ENCODE measurements at regions not wholly inside any gene's neighbourhood (a gene's known extent, or its start where the extent isn't known, plus 50 kb on each side); places are given as distances from the start of the nearest gene placed in this dataset.
"Not testable (repeated sequence)": the region's sequence is repeated elsewhere in the genome, so short reads cannot be mapped to it uniquely, and the experiment has no call there.

DNA sequence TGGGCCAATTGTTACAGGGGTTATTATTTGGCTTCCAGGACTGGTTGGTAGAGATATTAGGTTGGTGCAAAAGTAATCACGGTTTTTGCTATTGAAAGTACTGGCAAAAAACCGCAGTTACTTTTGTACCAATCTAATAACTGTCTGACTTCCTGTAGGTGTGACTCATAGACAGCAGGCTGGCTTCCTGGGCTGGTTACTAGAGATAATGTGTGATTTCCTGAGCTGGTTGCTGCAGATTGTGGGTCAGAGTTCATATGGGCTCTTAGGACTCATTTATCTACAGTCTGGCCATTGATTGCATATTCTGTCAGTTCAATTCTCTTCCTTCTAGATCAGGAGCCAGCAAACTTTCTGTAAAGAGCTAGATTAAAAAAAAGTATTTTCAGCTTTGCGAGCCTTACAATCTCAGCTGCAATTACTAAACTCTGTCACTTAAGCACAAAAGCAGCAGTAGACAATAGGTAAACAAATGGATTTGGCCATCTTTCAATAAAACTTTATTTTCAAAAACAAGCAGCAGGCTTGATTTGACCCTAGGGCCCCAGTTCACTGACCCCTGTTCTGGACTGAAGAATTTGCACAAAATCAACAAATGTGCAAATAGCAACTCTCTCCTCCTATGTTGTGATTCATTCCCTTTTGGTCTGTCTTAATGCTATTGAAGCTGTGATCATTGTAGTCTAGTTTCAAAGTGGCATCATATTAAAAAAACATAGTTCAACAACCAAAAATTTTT lies 50.8 kb upstream of the BOD1L1 start:
- TF ChIP-seq CTCF (IDR thresholded peaks at IDR 0.05) (no peak), POLR2AphosphoS5 (IDR thresholded peaks at IDR 0.05) (no peak), POLR2A (IDR thresholded peaks at IDR 0.05) (no peak), EP300 (IDR thresholded peaks at IDR 0.05) (no peak)

DNA sequence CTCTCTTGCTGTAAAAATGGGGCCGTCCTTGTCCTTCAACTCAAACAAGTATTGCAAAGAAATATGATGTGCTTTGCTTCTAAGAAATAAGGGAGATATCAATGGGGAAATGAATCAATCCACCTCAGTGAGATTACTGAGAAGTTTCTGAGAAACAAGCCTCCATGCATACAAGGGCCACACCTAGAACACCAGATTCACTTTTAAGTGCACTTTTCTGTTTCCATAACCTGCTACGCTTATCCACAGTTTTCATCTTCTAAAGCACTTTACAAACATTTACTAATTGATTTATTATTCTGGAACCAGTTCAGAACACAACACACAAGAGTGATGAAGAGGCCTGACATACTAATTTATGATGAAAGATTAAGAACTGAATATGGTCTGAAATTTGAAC lies 54.0 kb upstream of the BOD1L1 start:
- Histone ChIP-seq H3K4me3 (no peak overlapping the region), H3K9me3 (peaks cover 0 to 6% (median 2%) of the 10 kb centered on the region in 4 donors), H3K27ac (no peak overlapping the region), H3K27me3 (no peaks in the 10 kb centered on the region), H3K36me3 (no peaks in the 10 kb centered on the region), H3K4me1 (no peaks in the 10 kb centered on the region)
- no peak for ATAC-seq (ENCODE audit: low FRiP score in 2 of 2)
- DNase-seq, result no peak
- TF ChIP-seq EP300 (IDR thresholded peaks at IDR 0.05), result no peak
- 88 to 89% methylated on average over 2 of the region's 2 CpGs for WGBS, 2 donors

More for the DNA sequence above, 50.8 kb upstream of the BOD1L1 start:
- ATAC-seq (ENCODE audit: low FRiP score in 2 of 2) (no peak), DNase-seq (no peak)
- no peak overlapping the region for H3K4me3 ChIP-seq
- H3K4me1 ChIP-seq, result no peaks in the 10 kb centered on the region
- H3K27ac ChIP-seq, result no peak overlapping the region
- no peaks in the 10 kb centered on the region for H3K36me3 ChIP-seq
- peaks cover 0 to 6% (median 2%) of the 10 kb centered on the region in 4 donors for H3K9me3 ChIP-seq
- H3K27me3 ChIP-seq, result no peaks in the 10 kb centered on the region
- 87 to 92% methylated on average over 3 of the region's 3 CpGs for WGBS, 2 donors

DNA sequence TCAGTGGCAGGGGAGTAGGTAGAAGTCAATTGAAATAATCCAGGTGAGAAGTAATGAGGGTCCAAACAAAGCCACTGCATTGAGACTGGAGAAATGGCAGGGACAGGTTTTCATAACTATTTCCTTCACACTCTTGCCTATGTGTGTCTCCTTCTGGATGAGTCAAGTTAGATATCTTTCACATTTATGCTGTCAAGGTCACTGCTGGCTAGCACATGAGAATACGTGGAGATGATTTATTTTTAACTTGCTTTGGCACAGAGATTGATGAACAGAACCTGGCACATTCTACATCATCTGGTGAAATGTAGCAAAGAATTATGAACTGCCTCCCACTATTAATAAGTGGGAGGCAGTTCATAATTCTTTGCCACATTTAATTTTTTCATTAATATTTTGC lies 66.7 kb upstream of the BOD1L1 start:
- Histone ChIP-seq H3K9me3 (peaks cover 0 to 4% (median 0%) of the 10 kb centered on the region in 4 donors), H3K4me1 (no peaks in the 10 kb centered on the region), H3K27me3 (no peaks in the 10 kb centered on the region), H3K36me3 (no peaks in the 10 kb centered on the region), H3K4me3 (no peak overlapping the region), H3K27ac (no peak overlapping the region)
- DNase-seq, result no peak
- WGBS, 2 donors, result 70 to 76% methylated on average over 1 of the region's 1 CpG
- no peak for TF ChIP-seq CTCF (IDR thresholded peaks at IDR 0.05)
- TF ChIP-seq POLR2A (IDR thresholded peaks at IDR 0.05), result no peak
- TF ChIP-seq EP300 (IDR thresholded peaks at IDR 0.05), result no peak
- no peak for TF ChIP-seq POLR2AphosphoS5 (IDR thresholded peaks at IDR 0.05)
- ATAC-seq (ENCODE audit: low FRiP score in 2 of 2), result no peak

- H3K4me1 ChIP-seq, result no peaks in the 10 kb centered on the region
- H3K4me3 ChIP-seq, result no peak overlapping the region
- no peaks in the 10 kb centered on the region for H3K27me3 ChIP-seq
- no peak overlapping the region for H3K27ac ChIP-seq
- TF ChIP-seq POLR2A (IDR thresholded peaks at IDR 0.05) (no peak), POLR2AphosphoS5 (IDR thresholded peaks at IDR 0.05) (no peak), EP300 (IDR thresholded peaks at IDR 0.05) (no peak), CTCF (IDR thresholded peaks at IDR 0.05) (no peak)
- WGBS, 2 donors, result 93 to 94% methylated on average over 2 of the region's 2 CpGs
- ATAC-seq (ENCODE audit: low FRiP score in 2 of 2) (no peak), DNase-seq (no peak)
- no peaks in the 10 kb centered on the region for H3K9me3 ChIP-seq
- H3K36me3 ChIP-seq, result no peaks in the 10 kb centered on the region
These were observed 70.8 kb upstream of the BOD1L1 start for GRCh38 chr4:13698296-13698695.

- ATAC-seq (ENCODE audit: low FRiP score in 2 of 2) (peak in 1 of 2 donors; percentile 37), DNase-seq (no peak)
- no peaks in the 10 kb centered on the region for H3K4me1 ChIP-seq
- H3K36me3 ChIP-seq, result no peaks in the 10 kb centered on the region
- WGBS, 2 donors, result 71 to 76% methylated on average over 8 of the region's 8 CpGs
- H3K9me3 ChIP-seq, result no peaks in the 10 kb centered on the region
- no peak overlapping the region for H3K27ac ChIP-seq
- H3K27me3 ChIP-seq, result no peaks in the 10 kb centered on the region
- TF ChIP-seq CTCF (IDR thresholded peaks at IDR 0.05) (no peak), POLR2AphosphoS5 (IDR thresholded peaks at IDR 0.05) (no peak), POLR2A (IDR thresholded peaks at IDR 0.05) (no peak), EP300 (IDR thresholded peaks at IDR 0.05) (no peak)
- H3K4me3 ChIP-seq, result no peak overlapping the region
These were observed 72.7 kb upstream of the BOD1L1 start for GRCh38 chr4:13700021-13700857.

- DNase-seq; H3K36me3 ChIP-seq; H3K9me3 ChIP-seq; ATAC-seq (ENCODE audit: low FRiP score in 2 of 2); H3K27me3 ChIP-seq; H3K4me1 ChIP-seq; H3K27ac ChIP-seq; H3K4me3 ChIP-seq: not testable (repeated sequence)
- WGBS, 2 donors, result 65 to 88% methylated on average over 1 of the region's 1 CpG
These were observed 73.3 kb upstream of the BOD1L1 start for GRCh38 chr4:13700858-13701140.
